ENCODE measurements at regions not wholly inside any gene's neighbourhood (a gene's known extent, or its start where the extent isn't known, plus 50 kb on each side); places are given as distances from the start of the nearest gene placed in this dataset.

DNA sequence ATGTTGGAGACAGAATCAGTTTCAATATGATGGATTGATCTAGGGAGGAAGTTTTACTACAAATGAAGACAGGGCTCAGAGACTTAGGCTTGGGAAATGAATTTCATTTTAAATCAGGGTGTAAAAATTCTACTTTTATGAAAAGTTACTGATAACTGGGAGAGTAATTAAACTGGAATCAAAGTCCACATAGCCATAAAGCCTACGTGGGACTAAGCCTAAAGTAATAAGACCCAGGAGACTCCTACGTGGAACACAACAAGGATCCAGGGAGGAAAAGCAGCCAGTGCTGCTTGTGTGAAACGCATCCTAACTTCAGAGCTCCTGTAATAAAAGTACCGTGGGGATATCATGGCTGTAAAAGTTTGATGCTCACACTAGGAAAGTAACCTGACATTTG, 152.0 kb upstream of the MYO16 start:
- Histone ChIP-seq H2AFZ (ENCODE audit: low read depth, low read length) (peak overlapping the region; percentile 14; the same call in 1 of the 2 replicates), H4K20me1 (replicated peaks; ENCODE audit: control insufficient read depth, insufficient read depth, low read length) (no peaks in the 10 kb centered on the region), H3K4me2 (ENCODE audit: insufficient read depth, low read length) (no peak overlapping the region), H3K27me3 (ENCODE audit: control insufficient read depth in 2 of 2, insufficient read depth in 2 of 2, low read length in 2 of 2) (no peaks in the 10 kb centered on the region), H3K36me3 (ENCODE audit: control insufficient read depth, insufficient read depth, low read length) (no peaks in the 10 kb centered on the region), H3K9ac (ENCODE audit: insufficient read depth in 1 of 2, low read depth in 2 of 2, low read length in 2 of 2) (no peak overlapping the region), H3K27ac (ENCODE audit: extremely low read depth, low read depth, low read length) (no peak overlapping the region), H3K79me2 (ENCODE audit: control insufficient read depth, insufficient read depth, low read length) (no peaks in the 10 kb centered on the region), H3K4me1 (replicated peaks in 1 of 2; ENCODE audit: control insufficient read depth in 2 of 2, insufficient read depth in 2 of 2, low read length in 2 of 2) (no peaks in the 10 kb centered on the region), H3K9me1 (ENCODE audit: control insufficient read depth, insufficient read depth, low read length) (no peaks in the 10 kb centered on the region), H3K9me3 (replicated peaks; ENCODE audit: control insufficient read depth, insufficient read depth, low read depth, low read length) (no peaks in the 10 kb centered on the region), H3K4me3 (no peak overlapping the region)
- no peak for ATAC-seq
- DNase-seq (ENCODE audit: extremely low read depth in 1 of 4, low spot score in 3 of 4), result no peak
- intact Hi-C loops (cut with micrococcal nuclease), result no loop called here
- in situ Hi-C loops (cut with MboI), result no loop called here
- ChIA-PET CTCF (ENCODE audit: low intra/inter-chr PET ratio) (no interaction called here), POLR2A (no interaction called here)
- WGBS (ENCODE audit: insufficient coverage, low coverage, missing lambda C conversion rate), result 17% methylated on average over 3 of the region's 4 CpGs
- no TSS peak for BruUV-seq (replicated peaks)
- FAIRE-seq, result no peak
- TF ChIP-seq HMGN3 (IDR thresholded peaks at IDR 0.05; ENCODE audit: borderline replicate concordance, extremely low read depth, insufficient read length, low read depth, low read length) (no peak), ARHGAP35 (IDR thresholded peaks at IDR 0.05; ENCODE audit: partially characterized antibody) (no peak), BHLHE40 (IDR thresholded peaks at IDR 0.05; ENCODE audit: low read length) (no peak), ASH1L (IDR thresholded peaks at IDR 0.05; ENCODE audit: borderline replicate concordance, low read depth, partially characterized antibody) (no peak), FOXJ2 (tag; IDR thresholded peaks at IDR 0.05) (no peak)
- TF ChIP-seq, protein P1, sequence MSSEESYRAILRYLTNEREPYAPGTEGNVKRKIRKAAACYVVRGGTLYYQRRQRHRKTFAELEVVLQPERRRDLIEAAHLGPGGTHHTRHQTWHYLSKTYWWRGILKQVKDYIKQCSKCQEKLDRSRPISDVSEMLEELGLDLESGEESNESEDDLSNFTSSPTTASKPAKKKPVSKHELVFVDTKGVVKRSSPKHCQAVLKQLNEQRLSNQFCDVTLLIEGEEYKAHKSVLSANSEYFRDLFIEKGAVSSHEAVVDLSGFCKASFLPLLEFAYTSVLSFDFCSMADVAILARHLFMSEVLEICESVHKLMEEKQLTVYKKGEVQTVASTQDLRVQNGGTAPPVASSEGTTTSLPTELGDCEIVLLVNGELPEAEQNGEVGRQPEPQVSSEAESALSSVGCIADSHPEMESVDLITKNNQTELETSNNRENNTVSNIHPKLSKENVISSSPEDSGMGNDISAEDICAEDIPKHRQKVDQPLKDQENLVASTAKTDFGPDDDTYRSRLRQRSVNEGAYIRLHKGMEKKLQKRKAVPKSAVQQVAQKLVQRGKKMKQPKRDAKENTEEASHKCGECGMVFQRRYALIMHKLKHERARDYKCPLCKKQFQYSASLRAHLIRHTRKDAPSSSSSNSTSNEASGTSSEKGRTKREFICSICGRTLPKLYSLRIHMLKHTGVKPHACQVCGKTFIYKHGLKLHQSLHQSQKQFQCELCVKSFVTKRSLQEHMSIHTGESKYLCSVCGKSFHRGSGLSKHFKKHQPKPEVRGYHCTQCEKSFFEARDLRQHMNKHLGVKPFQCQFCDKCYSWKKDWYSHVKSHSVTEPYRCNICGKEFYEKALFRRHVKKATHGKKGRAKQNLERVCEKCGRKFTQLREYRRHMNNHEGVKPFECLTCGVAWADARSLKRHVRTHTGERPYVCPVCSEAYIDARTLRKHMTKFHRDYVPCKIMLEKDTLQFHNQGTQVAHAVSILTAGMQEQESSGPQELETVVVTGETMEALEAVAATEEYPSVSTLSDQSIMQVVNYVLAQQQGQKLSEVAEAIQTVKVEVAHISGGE (CRISPR knock-in tag; IDR thresholded peaks at IDR 0.05), result no peak

Data from K562 (cell line).